ENCODE measurements at regions not wholly inside any gene's neighbourhood (a gene's known extent, or its start where the extent isn't known, plus 50 kb on each side); places are given as distances from the start of the nearest gene placed in this dataset.
"Not testable (repeated sequence)": the region's sequence is repeated elsewhere in the genome, so short reads cannot be mapped to it uniquely, and the experiment has no call there.

DNA sequence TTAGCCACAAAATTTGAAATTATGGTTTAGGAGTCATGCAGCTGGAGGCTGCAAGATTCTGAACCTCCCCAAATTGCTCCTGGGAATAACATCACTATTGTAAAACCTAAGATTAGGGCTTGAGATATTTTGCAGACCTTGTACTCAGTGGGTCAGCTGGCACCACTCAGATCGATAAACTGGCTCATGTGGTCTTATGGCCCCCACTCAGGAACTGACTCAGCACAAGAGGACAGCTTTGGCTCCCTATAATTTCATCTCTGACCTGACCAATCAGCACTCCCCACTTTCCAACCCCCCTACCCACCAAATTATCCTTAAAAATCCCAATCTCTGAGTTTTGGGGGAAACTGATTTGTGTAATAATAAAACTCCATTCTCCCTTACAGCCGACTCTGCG is 161.6 kb downstream of the BRMS1L start:
- no peak for DNase-seq

DNA sequence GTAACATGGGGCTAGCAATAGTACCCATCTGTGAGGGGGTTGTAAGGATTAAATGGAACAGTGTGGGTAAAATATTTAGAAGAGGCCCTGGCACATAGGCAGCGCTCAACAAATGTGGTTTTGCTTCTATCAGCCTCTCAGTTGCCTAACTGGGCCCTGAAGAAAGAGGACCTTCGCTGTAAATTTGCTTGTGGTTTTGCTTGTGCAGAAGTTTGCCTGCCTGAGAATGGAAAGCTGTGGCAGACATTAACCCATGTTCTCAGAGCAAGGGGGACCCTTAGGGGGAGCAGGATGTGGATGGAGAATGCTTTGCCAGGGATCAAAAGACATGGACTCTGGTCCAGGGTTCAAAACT is 160.1 kb downstream of the BRMS1L start:
- DNase-seq: no peak

DNA sequence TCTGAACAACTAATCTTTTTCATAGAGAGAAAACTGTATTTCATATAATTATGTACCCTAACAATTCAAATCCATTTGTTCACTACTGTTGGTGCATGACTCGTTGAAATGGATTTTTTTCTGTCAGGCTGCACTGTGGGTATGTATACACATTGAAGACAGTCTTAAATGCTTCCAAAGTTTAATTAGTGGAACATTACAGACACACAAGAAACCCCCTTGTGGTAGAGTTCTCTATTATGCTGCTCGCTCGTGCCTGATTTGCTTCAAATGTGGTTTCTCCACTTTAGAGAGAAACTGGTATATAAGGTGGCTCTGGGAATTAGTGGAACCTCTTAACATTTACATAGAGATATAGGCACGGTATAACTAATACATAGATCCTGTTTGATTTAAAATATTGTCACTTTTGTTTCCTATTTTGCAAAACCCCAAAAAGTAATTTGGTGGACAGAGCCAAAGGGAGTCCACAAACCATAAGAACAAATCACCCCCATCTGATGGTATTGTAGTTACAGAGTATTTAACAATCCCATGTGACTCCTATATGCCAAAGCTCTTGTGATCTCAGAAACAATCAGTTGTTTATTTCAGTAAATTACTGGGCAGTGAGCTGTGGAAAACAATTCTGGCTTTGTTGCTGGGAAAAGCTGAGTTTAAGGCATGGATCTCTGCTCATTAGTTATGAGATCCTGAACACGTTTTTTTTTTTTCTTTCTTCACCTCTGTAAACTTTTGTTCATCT is 159.5 kb downstream of the BRMS1L start:
- no peak for DNase-seq

DNA sequence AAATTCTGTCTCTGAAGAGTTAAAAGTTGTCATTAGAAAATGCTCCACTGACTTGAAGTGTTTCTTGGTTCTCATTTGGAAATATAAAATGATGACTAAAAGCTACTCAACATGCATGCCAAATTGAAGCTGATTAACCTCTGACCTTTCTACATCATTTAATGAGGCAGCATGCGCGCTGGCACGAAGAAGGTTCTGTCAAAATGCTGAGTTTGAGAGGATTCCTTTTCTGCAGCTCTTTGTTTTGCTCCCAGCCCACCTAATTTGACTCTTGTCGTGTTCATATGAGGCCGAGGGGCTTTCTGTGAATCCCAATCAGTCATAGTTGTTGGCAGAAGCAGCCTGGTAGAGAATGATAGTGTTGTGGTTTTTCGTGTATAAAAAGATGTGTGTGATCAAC is 153.4 kb downstream of the BRMS1L start:
- DNase-seq: no peak

DNA sequence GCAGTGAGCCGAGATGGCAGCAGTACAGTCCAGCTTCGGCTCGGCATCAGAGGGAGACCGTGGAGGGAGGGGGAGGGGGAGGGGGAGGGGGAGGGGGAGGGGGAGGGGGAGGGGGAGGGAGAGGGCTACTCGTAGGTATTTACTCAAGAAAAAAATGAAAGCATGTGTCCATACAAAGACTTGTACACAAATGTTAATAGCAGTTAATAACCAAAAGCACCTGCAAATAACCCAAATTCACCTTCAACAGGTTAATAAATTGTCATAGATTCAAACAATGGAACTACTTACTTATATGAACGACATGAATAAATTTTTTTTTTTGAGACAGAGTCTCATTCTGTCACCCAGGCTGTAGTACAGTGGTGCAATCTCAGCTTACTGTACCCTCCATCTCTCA is 152.4 kb downstream of the BRMS1L start:
- DNase-seq: no peak

DNA sequence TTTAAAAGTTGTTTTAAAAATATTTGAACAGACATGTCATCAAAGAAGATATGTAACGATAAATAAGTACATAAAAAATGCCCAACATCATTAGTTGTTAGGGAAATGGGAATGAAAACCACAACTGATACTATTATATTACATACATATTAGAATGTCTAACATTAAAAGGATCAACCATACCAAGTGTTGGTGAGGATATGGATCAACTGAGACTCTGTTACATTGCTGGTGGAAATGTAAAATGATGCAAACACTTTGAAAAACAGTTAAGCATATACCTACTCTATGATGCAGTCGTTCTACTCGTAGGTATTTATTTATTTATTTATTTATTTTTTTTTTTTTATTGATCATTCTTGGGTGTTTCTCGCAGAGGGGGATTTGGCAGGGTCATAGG is 149.7 kb downstream of the BRMS1L start:
- no peak for DNase-seq

DNA sequence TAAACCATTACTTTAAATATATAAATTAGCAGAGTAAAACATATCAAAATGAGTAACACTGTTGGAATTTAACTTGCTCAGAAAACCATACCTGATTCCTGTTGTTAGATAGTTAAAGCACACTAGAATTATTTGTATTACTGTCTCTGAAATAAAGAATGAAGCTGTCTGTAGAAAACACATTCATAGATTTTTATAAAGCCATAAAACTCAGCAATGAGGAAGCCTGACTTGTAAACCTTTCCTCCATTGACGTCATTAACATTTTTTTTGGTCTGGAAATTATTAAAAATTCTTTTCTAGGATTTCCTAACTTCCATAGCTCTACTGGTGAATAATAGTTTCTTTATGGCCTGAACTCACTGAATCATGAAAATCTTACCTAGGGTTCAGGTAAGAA is 147.6 kb downstream of the BRMS1L start:
- DNase-seq: no peak

DNA sequence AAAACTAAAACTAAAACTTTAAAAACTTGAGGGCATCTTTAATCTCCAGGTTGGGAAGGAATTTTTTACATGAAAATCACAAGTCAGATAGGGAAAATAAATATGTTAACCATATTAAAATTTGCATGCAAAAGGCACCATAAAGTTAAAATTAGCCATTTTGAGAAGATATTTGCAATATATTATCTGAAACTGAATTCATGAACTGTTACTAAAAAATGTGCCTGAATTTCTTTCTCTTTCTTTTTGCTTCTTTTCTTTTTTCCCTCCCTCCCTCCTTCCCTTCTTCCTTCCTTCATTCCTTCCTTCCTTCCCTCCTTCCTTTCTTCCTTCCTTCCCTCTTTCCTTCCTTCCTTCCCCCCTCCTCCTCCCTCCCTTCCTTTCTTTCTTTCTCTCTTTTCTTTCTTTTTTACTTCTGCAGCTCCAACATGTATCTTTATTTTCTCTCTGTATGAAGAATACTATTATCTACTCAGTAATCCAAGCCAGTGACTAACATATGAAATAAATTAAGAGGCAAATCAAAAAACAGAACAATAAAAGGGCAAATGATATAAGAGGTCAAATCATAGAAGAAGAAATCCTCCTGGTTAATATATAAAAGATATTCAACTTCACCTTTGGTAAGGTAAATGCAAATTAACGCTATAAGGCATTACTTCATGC is 146.0 kb downstream of the BRMS1L start:
- DNase-seq: no peak

DNA sequence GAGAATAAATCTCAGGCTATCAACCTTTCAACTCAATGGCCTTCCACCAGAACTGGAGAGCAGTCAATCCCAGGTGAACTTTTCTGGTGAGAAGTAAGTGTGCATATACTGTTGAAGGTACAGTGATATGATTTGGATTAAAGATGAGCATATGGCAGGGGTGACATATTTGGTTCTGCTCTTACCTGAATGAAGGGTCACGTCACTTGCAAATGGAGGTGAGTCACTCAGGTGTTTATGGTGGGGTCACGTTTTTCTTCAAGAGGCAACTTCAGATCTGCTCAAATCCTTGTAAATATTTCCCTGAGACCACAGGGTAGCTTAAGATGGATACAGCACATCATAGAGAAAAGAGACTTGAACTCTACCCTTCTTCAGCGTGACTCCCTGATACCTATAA is 143.2 kb downstream of the BRMS1L start:
- no peak for DNase-seq

DNA sequence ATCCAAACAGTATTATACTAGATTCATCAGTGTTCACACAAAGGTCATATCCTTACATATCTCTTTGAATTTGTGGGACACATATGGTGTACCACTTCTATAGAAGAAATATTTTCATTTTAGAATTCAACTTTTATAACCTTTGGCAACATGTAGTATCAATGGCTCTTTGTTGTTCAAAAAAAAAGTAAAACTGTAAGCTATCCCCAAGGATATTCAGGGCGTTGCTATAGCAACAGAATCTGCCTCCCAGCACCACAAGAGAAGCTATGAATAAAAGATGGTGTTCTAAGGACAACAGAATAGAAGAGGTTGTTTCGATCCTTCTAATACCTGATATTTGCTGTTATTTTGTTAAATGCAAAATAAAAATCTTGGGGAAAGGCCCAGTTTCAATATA is 139.3 kb downstream of the BRMS1L start:
- no peak for DNase-seq

DNA sequence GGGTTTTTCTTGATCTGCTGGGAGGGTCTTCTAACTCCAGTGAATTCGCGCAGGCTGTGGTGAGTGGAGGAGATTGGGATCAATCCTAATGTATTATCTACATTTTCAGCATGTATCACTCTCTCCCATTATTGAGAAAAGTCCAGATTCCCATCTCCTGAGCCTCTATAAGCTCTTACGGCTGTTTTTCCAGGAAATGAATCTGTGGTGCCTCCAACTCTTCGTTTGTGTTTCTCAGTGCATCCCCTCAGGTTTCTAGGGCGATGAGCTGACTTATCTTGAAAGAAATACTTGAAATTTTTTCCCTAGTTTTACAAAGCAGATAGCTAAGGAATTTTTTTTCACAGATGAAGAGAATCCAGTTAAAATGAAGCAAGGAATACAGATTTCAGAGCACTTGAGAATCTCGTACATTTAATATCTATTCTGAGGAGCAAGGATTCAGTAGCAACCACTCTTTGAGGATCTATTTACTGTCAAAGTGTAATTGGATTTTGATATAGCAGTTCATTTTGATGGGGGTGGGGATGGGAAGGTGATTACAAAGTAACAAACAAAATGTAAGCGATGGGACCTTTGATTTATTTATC is 138.7 kb downstream of the BRMS1L start:
- no peak for DNase-seq

DNA sequence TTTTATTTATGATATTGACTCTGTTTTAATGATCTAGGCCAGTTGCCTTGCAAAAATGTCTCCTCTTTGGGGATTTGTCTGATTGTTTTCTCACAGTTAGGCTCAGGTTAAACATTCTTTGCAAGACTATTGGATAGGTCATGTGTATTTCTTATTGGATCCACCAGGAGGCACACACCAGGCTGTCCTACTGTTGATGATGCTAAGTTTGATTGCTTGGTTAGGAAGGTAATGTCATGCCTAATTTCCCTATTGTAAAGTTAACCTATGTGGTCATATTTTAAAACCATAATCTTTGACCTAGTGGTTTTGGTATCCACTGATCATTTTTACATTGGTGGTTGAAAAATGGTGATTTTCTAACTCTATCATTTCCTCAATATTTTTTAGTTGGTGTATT is 137.1 kb downstream of the BRMS1L start:
- DNase-seq: peak; percentile 9

DNA sequence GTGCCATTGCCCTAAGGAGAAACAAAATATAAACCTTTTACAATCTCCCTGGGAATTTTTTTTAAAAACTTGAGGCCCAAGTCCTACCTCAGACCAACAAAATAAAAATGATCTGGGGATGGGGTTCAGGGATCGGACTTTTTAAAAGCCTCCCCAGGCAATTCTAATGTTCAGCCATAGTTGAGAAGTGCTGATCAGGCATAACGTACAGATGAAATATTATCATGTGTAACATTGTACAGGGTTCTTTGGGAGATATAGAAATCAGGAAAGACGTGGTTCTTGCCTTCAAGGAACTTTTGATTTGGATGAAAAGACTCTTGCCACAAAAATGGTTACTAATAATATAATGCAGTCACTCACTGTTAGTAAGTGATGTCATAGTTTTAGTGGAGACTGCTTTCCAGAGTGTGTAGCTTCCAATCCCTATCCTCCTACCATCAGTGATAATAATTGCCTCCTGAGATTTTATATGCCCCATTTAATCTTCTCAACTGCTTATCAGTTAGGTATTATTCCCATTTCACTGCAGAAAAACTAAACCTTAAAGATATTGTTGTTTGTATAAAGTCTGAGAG is 135.6 kb downstream of the BRMS1L start:
- DNase-seq: no peak

DNA sequence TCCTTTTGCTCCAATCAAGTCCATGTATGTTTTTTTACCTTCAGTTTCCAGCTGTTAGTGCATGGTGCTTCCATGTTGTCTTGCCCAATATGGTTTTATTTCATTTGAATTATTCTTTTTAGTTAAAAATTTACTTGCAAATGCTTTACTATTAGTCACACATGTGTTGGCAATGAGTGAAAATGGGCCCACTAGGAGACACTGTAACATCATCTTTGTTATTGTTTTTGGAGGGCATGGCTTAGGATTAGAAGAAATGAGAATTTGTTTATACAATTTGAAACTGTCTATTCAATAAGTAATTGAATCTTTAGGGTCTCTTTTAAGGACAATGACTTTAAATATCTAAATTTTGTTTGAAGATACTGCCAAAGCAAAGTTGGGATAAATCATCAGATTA is 133.7 kb downstream of the BRMS1L start:
- DNase-seq: no peak

DNA sequence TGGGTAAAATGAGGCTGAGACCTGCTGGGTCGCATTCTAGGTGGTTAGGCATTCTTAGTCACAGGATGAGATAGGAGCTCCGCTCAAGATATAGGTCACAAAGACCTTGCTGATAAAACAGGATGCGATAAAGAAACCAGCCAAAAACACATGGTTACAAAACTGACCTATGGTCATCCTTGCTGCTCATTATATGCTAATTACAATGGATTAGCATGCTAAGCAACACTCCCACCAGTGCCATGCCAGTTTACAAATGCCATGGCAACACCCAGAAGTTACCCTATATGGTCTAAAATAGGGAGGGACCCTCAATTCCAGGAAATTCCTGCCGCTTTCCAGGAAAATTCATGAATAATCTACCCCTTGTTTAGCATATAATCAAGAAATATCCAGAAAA is 132.4 kb downstream of the BRMS1L start:
- DNase-seq: no peak

DNA sequence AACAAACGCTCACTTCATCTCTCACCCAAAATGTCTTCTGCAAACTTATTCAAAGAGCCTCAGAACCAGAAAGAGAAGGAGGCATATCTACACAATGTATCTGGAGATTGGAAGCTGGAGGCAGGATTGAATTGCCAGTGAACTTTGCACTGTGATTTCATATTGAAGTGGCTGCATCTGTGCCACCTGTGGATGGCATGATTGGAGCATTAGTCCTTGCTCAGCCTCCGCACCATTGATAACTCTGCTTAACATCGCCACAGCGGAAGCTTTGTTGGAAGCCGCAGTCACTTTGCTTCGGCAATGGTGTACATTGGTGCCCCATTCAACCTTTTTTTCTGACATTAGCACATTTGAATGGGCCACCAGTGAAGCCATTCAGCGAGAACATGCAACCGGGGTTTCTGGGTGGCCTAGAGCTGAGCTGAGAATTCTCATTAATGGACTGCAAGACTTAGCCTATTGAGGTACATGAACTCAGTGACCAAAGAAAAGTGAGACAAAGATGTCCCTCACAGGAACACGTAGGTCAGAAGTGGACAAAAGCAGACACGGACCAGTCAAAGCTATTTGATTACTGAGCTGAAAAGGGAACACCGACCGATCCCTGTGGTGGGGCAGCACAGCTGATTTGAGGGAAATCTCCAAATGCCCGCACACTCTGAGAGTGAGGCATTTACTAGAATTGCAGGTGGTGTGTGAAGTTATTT is 130.4 kb downstream of the BRMS1L start:
- no peak for DNase-seq

DNA sequence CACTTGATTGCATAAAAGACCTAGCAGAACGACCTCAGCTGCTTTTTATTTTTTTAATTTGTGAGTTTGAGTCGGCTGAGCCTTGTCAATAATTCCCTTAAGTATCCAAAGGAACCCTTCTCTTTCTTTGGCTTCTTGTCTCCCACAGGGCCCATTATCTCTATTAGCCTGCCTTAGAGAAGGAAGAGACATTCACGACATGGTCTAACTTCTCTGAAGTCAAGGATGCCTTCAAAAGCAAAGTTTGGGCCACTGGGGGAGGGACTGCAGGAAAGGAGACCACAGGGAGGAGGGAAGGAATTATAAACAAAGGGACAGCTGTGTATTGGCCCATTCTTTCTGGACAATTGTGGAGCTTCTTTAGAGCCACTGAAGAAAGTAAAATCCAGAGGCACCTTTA is 126.4 kb downstream of the BRMS1L start:
- no peak for DNase-seq

DNA sequence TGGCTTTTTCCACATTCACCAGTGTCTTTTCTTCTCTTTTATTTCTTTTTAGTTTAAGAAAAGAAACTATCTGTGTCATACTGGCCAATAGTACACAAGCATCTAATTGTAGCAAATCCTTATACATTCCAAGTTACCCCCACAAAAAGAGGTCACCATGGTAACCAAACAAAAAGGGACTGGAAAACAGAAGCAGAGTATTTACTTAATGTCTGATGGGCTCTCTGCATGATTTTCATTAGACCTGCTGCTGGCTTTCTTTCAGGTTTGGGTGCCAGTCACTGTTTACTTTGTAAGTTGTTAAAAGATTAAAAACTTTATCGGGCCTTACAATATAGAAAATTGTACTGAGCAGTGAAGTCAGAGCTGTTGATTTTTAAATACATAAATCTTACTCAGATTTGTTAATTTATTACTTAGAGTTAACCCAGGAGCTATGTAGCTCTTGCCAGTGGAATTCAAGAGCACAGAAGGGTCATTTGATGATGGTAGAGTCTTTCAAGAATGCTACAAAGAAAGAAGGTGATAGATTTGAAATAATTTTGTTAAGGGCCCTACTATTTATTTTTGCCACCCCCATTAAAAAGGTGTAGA is 123.9 kb downstream of the BRMS1L start:
- no peak for DNase-seq

DNA sequence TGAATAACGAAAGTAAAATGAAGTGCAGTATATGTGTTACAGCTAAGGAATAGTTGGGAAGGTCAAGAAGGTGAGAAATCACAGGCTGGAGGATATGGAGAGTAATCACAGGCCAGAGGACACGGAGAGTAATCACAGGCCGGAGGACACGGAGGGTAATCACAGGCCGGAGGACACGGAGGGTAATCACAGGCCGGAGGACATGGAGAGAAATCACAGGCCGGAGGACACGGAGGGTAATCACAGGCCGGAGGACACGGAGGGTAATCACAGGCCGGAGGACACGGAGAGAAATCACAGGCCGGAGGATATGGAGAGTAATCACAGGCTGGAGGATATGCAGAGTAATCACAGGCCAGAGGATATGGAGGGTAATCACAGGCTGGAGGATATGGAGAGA is 121.8 kb downstream of the BRMS1L start:
- DNase-seq: not testable (repeated sequence)

DNA sequence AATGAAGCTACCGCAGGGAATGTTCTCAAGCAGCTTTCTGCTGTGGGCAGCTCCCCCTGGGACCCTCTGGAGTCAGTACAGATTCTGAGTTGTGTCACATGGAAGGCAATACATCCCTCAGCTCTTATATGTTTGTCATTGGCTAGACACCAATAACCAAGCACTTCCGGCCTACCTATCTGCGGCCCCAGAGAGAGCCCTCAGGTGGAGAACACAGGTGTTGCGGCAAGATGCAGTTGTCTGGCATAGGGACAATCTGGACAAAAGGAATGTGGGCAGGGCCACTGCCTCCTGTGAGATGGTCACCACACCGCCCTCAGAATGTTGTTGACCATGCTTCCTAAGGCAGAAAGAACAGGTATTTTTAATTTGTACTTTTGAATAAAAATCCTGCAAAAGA is 118.7 kb downstream of the BRMS1L start:
- peak; percentile 30 for DNase-seq

DNA sequence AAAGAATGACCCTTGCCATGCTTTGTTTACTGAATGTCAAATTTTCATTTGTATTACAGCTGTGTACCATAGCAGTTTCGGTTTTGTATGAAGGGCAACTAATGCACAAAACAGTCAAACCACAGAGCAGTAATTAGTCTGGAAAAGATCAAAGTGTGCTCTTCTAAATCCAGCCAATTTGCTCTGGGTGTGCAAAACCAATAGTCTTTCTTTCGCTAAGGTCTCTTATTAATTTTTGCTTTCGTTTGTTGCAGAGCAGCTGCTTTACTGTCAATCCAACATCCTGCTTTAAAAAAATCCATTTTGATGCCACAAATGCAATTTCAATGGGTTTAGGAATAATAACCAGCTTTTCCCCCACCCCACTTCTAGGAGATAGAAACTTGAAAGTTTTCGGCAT is 114.2 kb downstream of the BRMS1L start:
- DNase-seq: no peak

DNA sequence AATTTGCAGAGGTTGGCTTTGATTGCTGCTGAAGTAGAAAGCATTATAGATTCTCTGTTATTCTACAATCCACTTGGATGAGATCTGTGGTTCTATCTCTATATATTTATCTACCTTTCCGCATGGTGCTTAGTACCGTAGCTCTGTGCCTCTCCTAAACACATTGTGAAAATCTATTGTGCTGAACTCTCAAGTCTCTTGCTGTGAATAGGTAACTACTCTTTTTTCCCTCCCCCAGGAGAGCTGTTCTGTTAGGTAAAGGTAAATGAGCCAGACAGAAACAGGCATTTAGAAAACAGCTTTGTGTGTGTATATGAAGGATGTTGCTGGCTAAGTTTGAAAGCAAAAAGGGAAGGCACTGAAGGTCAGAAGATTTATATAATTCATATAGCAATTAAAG is 112.6 kb downstream of the BRMS1L start:
- DNase-seq: no peak

DNA sequence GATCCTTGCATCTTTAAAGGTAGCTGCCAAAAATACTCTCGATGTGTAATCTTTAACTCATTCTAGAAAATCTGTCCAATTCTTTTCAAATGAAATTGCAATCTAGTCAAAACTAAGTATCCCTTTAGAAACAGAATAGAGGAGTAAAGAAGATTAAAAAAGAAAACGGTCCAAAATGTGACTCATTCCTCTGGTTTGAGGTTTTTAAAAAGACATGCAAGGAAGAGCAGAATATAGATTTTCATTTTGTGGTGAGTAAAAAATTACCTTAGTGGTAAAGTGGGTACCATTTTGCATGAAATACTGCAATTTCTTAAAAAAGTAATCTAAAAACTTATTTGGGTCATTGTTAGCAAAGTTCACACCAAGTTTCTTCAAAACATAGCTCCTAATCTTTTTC is 108.4 kb downstream of the BRMS1L start:
- DNase-seq: no peak

All from SHP77 treated with DMSO at 0.1 percent for 48 hours (cell line).